ENCODE measurements at regions not wholly inside any gene's neighbourhood (a gene's known extent, or its start where the extent isn't known, plus 50 kb on each side); places are given as distances from the start of the nearest gene placed in this dataset.

DNA sequence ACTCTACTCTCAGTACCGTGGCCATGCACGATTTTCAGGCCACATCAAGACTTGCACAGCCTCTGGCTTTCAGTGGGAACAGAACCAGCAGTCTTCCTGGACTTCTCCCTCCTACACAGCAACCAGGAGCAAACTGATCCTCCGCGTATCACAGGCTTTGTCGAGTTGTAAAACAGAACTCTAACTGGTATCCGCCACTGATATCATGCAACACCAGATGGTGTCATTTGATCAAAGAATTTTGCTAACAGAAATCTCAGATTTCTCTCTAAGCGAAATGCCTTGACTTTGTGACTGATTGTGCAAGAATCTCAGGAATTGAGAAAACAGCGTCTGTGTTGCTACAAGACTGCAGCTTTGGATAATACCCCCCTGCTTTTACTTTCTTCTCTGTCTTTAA, 85.7 kb downstream of the COPS8 start:
- Histone ChIP-seq H3K9ac (peak overlapping the region; percentile 56), H3K27me3 (ENCODE audit: insufficient read depth) (no peaks in the 10 kb centered on the region), H2AFZ (ENCODE audit: low read depth) (peak overlapping the region; percentile 60; the same call in 1 of the 2 replicates), H3K4me1 (ENCODE audit: control insufficient read depth in 1 of 2, insufficient read depth in 2 of 2, low read depth in 1 of 2, low read length in 1 of 2) (peaks cover 3 to 12% of the 10 kb centered on the region in 2 experiments; a peak in 3 of 4 replicates), H3K4me3 (ENCODE audit: low read depth in 2 of 2, low read length in 1 of 2) (no peak overlapping the region), H3K79me2 (ENCODE audit: insufficient read depth) (no peaks in the 10 kb centered on the region), H4K20me1 (ENCODE audit: insufficient read depth) (no peaks in the 10 kb centered on the region), H3K27ac (ENCODE audit: low read depth in 2 of 2, low read length in 1 of 2) (peak overlapping the region; percentile 76 to 86), H3K4me2 (peak overlapping the region; percentile 50), H3K9me2 (no peaks in the 10 kb centered on the region), H3F3A (replicated peaks; ENCODE audit: insufficient read depth) (peaks cover 4% of the 10 kb centered on the region), H3K9me3 (peaks cover 16% of the 10 kb centered on the region), H3K36me3 (replicated peaks in 1 of 2; ENCODE audit: control insufficient read depth in 1 of 2, insufficient read depth in 2 of 2, low read length in 1 of 2) (no peaks in the 10 kb centered on the region)
- POLR2A ChIA-PET = no interaction called here
- 34% methylated on average over 8 of the region's 8 CpGs for WGBS (ENCODE audit: low lambda C conversion rate)
- no peak for DNase-seq
- CTCF ChIA-PET = no interaction called here
- TF ChIP-seq RCOR1 (IDR thresholded peaks at IDR 0.05; ENCODE audit: low read length) = no peak
- TF ChIP-seq RFX5 (IDR thresholded peaks at IDR 0.05; ENCODE audit: low read length) = no peak
- TF ChIP-seq, protein P1, sequence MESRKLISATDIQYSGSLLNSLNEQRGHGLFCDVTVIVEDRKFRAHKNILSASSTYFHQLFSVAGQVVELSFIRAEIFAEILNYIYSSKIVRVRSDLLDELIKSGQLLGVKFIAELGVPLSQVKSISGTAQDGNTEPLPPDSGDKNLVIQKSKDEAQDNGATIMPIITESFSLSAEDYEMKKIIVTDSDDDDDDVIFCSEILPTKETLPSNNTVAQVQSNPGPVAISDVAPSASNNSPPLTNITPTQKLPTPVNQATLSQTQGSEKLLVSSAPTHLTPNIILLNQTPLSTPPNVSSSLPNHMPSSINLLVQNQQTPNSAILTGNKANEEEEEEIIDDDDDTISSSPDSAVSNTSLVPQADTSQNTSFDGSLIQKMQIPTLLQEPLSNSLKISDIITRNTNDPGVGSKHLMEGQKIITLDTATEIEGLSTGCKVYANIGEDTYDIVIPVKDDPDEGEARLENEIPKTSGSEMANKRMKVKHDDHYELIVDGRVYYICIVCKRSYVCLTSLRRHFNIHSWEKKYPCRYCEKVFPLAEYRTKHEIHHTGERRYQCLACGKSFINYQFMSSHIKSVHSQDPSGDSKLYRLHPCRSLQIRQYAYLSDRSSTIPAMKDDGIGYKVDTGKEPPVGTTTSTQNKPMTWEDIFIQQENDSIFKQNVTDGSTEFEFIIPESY (IDR thresholded peaks at IDR 0.05; ENCODE audit: borderline replicate concordance, low read depth) = no peak
- peak; percentile 78 for TF ChIP-seq FOSL2 (IDR thresholded peaks at IDR 0.05; ENCODE audit: borderline replicate concordance, low read depth)
- TF ChIP-seq, protein P2, sequence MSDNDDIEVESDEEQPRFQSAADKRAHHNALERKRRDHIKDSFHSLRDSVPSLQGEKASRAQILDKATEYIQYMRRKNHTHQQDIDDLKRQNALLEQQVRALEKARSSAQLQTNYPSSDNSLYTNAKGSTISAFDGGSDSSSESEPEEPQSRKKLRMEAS (IDR thresholded peaks at IDR 0.05; ENCODE audit: low read depth) = no peak; the same call in 1 of the 2 replicates
- TF ChIP-seq RXRA (IDR thresholded peaks at IDR 0.05; ENCODE audit: borderline replicate concordance, low read depth) = no peak
- TF ChIP-seq, protein P3, sequence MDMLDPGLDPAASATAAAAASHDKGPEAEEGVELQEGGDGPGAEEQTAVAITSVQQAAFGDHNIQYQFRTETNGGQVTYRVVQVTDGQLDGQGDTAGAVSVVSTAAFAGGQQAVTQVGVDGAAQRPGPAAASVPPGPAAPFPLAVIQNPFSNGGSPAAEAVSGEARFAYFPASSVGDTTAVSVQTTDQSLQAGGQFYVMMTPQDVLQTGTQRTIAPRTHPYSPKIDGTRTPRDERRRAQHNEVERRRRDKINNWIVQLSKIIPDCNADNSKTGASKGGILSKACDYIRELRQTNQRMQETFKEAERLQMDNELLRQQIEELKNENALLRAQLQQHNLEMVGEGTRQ (IDR thresholded peaks at IDR 0.05; ENCODE audit: borderline replicate concordance, low read depth, low read length) = no peak
- TF ChIP-seq MEF2A (IDR thresholded peaks at IDR 0.05; ENCODE audit: borderline replicate concordance, low read depth) = no peak
- TF ChIP-seq, protein P4, sequence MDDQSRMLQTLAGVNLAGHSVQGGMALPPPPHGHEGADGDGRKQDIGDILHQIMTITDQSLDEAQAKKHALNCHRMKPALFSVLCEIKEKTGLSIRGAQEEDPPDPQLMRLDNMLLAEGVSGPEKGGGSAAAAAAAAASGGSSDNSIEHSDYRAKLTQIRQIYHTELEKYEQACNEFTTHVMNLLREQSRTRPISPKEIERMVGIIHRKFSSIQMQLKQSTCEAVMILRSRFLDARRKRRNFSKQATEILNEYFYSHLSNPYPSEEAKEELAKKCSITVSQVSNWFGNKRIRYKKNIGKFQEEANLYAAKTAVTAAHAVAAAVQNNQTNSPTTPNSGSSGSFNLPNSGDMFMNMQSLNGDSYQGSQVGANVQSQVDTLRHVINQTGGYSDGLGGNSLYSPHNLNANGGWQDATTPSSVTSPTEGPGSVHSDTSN (IDR thresholded peaks at IDR 0.05) = peak; percentile 26; the same call in 1 of the 2 replicates
- TF ChIP-seq SMC3 (IDR thresholded peaks at IDR 0.05; ENCODE audit: low read depth, low read length) = peak; percentile 79
- no peak for TF ChIP-seq YY1 (IDR thresholded peaks at IDR 0.05; ENCODE audit: low read depth)
- TF ChIP-seq, protein P5, sequence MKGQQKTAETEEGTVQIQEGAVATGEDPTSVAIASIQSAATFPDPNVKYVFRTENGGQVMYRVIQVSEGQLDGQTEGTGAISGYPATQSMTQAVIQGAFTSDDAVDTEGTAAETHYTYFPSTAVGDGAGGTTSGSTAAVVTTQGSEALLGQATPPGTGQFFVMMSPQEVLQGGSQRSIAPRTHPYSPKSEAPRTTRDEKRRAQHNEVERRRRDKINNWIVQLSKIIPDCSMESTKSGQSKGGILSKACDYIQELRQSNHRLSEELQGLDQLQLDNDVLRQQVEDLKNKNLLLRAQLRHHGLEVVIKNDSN (IDR thresholded peaks at IDR 0.05; ENCODE audit: borderline replicate concordance, low read depth) = no peak
- no peak for TF ChIP-seq FOXJ3 (CRISPR knock-in tag; IDR thresholded peaks at IDR 0.05)
- no peak for TF ChIP-seq MXI1 (IDR thresholded peaks at IDR 0.05; ENCODE audit: low read depth, low read length)
- no peak for TF ChIP-seq EZH2phosphoT487 (IDR thresholded peaks at IDR 0.05; ENCODE audit: borderline replicate concordance, low read depth)
- TF ChIP-seq TEAD4 (IDR thresholded peaks at IDR 0.05; ENCODE audit: borderline replicate concordance, insufficient read depth) = peak; percentile 87; the same call in 1 of the 2 replicates
- peak; percentile 26; the same call in 1 of the 2 replicates for TF ChIP-seq POLR2AphosphoS5 (IDR thresholded peaks at IDR 0.05; ENCODE audit: low read depth, low read length)
- peak; percentile 75 for TF ChIP-seq TCF12 (IDR thresholded peaks at IDR 0.05)
- no peak for TF ChIP-seq GABPA (IDR thresholded peaks at IDR 0.05; ENCODE audit: low read depth)
- no peak for TF ChIP-seq CHD2 (IDR thresholded peaks at IDR 0.05; ENCODE audit: low read length, partially characterized antibody)
- TF ChIP-seq FOXM1 (IDR thresholded peaks at IDR 0.05; ENCODE audit: low read depth) = no peak
- TF ChIP-seq, protein P6, sequence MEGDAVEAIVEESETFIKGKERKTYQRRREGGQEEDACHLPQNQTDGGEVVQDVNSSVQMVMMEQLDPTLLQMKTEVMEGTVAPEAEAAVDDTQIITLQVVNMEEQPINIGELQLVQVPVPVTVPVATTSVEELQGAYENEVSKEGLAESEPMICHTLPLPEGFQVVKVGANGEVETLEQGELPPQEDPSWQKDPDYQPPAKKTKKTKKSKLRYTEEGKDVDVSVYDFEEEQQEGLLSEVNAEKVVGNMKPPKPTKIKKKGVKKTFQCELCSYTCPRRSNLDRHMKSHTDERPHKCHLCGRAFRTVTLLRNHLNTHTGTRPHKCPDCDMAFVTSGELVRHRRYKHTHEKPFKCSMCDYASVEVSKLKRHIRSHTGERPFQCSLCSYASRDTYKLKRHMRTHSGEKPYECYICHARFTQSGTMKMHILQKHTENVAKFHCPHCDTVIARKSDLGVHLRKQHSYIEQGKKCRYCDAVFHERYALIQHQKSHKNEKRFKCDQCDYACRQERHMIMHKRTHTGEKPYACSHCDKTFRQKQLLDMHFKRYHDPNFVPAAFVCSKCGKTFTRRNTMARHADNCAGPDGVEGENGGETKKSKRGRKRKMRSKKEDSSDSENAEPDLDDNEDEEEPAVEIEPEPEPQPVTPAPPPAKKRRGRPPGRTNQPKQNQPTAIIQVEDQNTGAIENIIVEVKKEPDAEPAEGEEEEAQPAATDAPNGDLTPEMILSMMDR (IDR thresholded peaks at IDR 0.05) = peak; percentile 66
- no peak for TF ChIP-seq SIN3A (IDR thresholded peaks at IDR 0.05; ENCODE audit: borderline replicate concordance, low read depth, low read length)
- TF ChIP-seq NFIC (IDR thresholded peaks at IDR 0.05; ENCODE audit: borderline replicate concordance) = peak; percentile 40; the same call in 1 of the 2 replicates
